GM23338 (cell line): ENCODE measurements at regions not wholly inside any gene's neighbourhood (a gene's known extent, or its start where the extent isn't known, plus 50 kb on each side); places are given as distances from the start of the nearest gene placed in this dataset.

Experiments used
- JUNB ChIP-seq: IDR thresholded peaks from one replicate; pipeline ENCODE4 v1.6.1; 2016; ENCODE audit warnings: antibody characterized with exemption; ENCODE audit not compliant: unreplicated experiment
- NANOG ChIP-seq: IDR thresholded peaks from 2 replicates; pipeline ENCODE4 v1.6.1; 2016; ENCODE audit warnings: antibody characterized with exemption, borderline replicate concordance
- POLR2AphosphoS5 ChIP-seq: IDR thresholded peaks from 2 replicates; pipeline ENCODE4 v1.6.1; 2016; ENCODE audit warnings: antibody characterized with exemption, low read depth
- STAT1 ChIP-seq: IDR thresholded peaks from one replicate; pipeline ENCODE4 v1.6.1; 2016; ENCODE audit warnings: antibody characterized with exemption; ENCODE audit not compliant: unreplicated experiment
- ZNF114 ChIP-seq: fragments of 250-450 bp; sonication (Bioruptor Pico); IDR thresholded peaks from 2 replicates; pipeline ENCODE4 v1.5.0; 2020; ENCODE audit warnings: mild to moderate bottlenecking, moderate library complexity
- ZNF331 ChIP-seq: fragments of 250-450 bp; sonication (Bioruptor Pico); IDR thresholded peaks from 2 replicates; pipeline ENCODE4 v1.5.0; 2020; ENCODE audit warnings: low read depth, mild to moderate bottlenecking, moderate library complexity
- TF ChIP-seq, protein P1 (sequence below): fragments of 250-450 bp; sonication (Bioruptor Pico); IDR thresholded peaks from 2 replicates; pipeline ENCODE4 v1.5.0; 2020; ENCODE audit warnings: mild to moderate bottlenecking, moderate library complexity
- TF ChIP-seq, protein P2 (sequence below), 2 experiments: fragments of 200-600 bp in 1 of 2; sonication (generic) in 1 of 2; conservative IDR thresholded peaks; 2 replicates each; pipeline versions ENCODE4 v1.5.1 to v1.6.1; 2016 to 2017; ENCODE audit warnings: antibody characterized with exemption in 2 of 2, low read depth in 2 of 2, mild to moderate bottlenecking in 2 of 2, moderate library complexity in 1 of 2
- TF ChIP-seq, protein P3 (sequence below): IDR thresholded peaks from one replicate; pipeline ENCODE4 v1.6.1; 2018; ENCODE audit warnings: antibody characterized with exemption; ENCODE audit not compliant: unreplicated experiment

DNA sequence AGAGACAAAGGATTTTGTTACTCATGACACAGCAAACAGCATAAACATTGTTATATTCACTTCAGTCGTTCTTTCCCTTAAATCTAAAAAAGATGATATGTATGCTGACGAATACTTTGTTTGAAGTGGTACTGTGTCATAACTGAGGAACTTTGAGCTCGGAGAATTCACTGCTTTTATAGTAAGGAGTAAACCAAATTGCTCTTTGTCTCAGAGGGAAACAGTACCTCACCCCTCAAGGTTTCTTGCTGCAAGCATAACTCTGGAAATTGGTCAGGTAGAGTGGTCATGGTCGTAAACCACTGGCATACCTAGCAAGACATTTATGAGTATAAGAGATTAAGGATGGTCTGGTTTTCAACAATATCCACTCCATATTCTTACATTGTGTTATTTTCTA lies 160.2 kb upstream of the OR4E1 start (continued):
- TF ChIP-seq, protein P1, sequence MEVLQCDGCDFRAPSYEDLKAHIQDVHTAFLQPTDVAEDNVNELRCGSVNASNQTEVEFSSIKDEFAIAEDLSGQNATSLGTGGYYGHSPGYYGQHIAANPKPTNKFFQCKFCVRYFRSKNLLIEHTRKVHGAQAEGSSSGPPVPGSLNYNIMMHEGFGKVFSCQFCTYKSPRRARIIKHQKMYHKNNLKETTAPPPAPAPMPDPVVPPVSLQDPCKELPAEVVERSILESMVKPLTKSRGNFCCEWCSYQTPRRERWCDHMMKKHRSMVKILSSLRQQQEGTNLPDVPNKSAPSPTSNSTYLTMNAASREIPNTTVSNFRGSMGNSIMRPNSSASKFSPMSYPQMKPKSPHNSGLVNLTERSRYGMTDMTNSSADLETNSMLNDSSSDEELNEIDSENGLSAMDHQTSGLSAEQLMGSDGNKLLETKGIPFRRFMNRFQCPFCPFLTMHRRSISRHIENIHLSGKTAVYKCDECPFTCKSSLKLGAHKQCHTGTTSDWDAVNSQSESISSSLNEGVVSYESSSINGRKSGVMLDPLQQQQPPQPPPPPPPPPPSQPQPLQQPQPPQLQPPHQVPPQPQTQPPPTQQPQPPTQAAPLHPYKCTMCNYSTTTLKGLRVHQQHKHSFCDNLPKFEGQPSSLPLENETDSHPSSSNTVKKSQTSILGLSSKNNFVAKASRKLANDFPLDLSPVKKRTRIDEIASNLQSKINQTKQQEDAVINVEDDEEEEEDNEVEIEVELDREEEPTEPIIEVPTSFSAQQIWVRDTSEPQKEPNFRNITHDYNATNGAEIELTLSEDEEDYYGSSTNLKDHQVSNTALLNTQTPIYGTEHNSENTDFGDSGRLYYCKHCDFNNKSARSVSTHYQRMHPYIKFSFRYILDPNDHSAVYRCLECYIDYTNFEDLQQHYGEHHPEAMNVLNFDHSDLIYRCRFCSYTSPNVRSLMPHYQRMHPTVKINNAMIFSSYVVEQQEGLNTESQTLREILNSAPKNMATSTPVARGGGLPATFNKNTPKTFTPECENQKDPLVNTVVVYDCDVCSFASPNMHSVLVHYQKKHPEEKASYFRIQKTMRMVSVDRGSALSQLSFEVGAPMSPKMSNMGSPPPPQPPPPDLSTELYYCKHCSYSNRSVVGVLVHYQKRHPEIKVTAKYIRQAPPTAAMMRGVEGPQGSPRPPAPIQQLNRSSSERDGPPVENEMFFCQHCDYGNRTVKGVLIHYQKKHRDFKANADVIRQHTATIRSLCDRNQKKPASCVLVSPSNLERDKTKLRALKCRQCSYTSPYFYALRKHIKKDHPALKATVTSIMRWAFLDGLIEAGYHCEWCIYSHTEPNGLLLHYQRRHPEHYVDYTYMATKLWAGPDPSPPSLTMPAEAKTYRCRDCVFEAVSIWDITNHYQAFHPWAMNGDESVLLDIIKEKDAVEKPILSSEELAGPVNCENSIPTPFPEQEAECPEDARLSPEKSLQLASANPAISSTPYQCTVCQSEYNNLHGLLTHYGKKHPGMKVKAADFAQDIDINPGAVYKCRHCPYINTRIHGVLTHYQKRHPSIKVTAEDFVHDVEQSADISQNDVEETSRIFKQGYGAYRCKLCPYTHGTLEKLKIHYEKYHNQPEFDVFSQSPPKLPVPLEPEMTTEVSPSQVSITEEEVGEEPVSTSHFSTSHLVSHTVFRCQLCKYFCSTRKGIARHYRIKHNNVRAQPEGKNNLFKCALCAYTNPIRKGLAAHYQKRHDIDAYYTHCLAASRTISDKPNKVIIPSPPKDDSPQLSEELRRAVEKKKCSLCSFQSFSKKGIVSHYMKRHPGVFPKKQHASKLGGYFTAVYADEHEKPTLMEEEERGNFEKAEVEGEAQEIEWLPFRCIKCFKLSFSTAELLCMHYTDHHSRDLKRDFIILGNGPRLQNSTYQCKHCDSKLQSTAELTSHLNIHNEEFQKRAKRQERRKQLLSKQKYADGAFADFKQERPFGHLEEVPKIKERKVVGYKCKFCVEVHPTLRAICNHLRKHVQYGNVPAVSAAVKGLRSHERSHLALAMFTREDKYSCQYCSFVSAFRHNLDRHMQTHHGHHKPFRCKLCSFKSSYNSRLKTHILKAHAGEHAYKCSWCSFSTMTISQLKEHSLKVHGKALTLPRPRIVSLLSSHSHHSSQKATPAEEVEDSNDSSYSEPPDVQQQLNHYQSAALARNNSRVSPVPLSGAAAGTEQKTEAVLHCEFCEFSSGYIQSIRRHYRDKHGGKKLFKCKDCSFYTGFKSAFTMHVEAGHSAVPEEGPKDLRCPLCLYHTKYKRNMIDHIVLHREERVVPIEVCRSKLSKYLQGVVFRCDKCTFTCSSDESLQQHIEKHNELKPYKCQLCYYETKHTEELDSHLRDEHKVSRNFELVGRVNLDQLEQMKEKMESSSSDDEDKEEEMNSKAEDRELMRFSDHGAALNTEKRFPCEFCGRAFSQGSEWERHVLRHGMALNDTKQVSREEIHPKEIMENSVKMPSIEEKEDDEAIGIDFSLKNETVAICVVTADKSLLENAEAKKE (CRISPR knock-in tag), result no peak
- TF ChIP-seq, protein P2, sequence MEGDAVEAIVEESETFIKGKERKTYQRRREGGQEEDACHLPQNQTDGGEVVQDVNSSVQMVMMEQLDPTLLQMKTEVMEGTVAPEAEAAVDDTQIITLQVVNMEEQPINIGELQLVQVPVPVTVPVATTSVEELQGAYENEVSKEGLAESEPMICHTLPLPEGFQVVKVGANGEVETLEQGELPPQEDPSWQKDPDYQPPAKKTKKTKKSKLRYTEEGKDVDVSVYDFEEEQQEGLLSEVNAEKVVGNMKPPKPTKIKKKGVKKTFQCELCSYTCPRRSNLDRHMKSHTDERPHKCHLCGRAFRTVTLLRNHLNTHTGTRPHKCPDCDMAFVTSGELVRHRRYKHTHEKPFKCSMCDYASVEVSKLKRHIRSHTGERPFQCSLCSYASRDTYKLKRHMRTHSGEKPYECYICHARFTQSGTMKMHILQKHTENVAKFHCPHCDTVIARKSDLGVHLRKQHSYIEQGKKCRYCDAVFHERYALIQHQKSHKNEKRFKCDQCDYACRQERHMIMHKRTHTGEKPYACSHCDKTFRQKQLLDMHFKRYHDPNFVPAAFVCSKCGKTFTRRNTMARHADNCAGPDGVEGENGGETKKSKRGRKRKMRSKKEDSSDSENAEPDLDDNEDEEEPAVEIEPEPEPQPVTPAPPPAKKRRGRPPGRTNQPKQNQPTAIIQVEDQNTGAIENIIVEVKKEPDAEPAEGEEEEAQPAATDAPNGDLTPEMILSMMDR (conservative IDR thresholded peaks at IDR 0.05; ENCODE audit: low read depth in 2 of 2), result no peak
- TF ChIP-seq STAT1 (no peak), ZNF331 (CRISPR knock-in tag) (no peak), NANOG (no peak), POLR2AphosphoS5 (no peak), ZNF114 (no peak), JUNB (no peak)
- TF ChIP-seq, protein P3, sequence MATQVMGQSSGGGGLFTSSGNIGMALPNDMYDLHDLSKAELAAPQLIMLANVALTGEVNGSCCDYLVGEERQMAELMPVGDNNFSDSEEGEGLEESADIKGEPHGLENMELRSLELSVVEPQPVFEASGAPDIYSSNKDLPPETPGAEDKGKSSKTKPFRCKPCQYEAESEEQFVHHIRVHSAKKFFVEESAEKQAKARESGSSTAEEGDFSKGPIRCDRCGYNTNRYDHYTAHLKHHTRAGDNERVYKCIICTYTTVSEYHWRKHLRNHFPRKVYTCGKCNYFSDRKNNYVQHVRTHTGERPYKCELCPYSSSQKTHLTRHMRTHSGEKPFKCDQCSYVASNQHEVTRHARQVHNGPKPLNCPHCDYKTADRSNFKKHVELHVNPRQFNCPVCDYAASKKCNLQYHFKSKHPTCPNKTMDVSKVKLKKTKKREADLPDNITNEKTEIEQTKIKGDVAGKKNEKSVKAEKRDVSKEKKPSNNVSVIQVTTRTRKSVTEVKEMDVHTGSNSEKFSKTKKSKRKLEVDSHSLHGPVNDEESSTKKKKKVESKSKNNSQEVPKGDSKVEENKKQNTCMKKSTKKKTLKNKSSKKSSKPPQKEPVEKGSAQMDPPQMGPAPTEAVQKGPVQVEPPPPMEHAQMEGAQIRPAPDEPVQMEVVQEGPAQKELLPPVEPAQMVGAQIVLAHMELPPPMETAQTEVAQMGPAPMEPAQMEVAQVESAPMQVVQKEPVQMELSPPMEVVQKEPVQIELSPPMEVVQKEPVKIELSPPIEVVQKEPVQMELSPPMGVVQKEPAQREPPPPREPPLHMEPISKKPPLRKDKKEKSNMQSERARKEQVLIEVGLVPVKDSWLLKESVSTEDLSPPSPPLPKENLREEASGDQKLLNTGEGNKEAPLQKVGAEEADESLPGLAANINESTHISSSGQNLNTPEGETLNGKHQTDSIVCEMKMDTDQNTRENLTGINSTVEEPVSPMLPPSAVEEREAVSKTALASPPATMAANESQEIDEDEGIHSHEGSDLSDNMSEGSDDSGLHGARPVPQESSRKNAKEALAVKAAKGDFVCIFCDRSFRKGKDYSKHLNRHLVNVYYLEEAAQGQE, result no peak
